GM12891 (cell line): ENCODE measurements at regions not wholly inside any gene's neighbourhood (a gene's known extent, or its start where the extent isn't known, plus 50 kb on each side); places are given as distances from the start of the nearest gene placed in this dataset.

Source experiments
- POLR2A ChIP-seq: IDR thresholded peaks from 2 replicates; pipeline ENCODE4 v1.6.1; 2011; ENCODE audit warnings: low read depth, low read length, control low read depth
- POLR2AphosphoS5 ChIP-seq: IDR thresholded peaks from 2 replicates; pipeline ENCODE4 v1.6.1; 2011; ENCODE audit warnings: low read depth, low read length, control low read depth

DNA sequence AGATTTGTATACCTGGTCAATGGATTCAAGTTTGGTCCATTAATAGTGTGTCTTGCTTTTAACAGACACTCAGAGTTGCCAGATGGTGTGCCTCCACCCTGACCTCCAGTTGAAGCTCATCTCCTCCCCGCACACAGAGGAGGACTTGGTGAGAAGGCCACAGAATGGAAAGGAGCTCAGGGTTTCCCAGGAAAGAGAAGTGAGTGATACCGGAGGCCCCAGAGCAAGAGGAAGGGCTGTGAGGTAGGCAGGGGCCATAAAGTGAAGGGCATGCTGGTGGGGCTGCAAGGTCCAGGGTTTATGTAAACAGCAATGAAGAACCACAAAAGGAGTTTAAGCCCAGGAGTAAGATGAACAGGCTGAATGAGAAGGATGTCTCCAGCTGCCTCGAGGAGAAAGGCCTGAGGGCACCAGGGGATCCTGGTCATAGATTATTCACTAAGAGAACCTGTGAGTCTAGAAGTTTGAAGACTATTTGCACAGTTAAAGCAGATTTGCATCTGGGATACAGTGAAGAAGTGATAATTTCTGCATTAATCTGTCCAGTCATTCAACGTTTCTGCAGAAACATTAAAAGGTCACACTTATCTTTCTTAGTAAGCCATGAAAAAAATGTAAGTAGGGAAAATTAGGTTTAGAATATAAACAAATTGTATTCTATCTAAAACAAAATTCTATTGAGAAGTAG, 67.5 kb upstream of the VPREB1 start:
- TF ChIP-seq POLR2AphosphoS5 (no peak), POLR2A (no peak)
